ENCODE measurements at regions not wholly inside any gene's neighbourhood (a gene's known extent, or its start where the extent isn't known, plus 50 kb on each side); places are given as distances from the start of the nearest gene placed in this dataset.
A peak's percentile ranks its signal among the peaks of the same experiment; 100 is the strongest.

- no peak overlapping the region for H3K27ac ChIP-seq (ENCODE audit: low read depth, low read length)
- H3K36me3 ChIP-seq (ENCODE audit: control insufficient read depth, insufficient read depth, low read length) = no peaks in the 10 kb centered on the region
- H3K4me3 ChIP-seq (ENCODE audit: low read depth, low read length) = no peak overlapping the region
- H3K27me3 ChIP-seq (ENCODE audit: control insufficient read depth, insufficient read depth, low read length) = no peaks in the 10 kb centered on the region
- peaks cover 4% of the 10 kb centered on the region for H3K4me1 ChIP-seq (ENCODE audit: control insufficient read depth, insufficient read depth, low read length)
- no peaks in the 10 kb centered on the region for H3K9me3 ChIP-seq (ENCODE audit: control insufficient read depth, insufficient read depth, low read length)
- 100% methylated on average over 1 of the region's 4 CpGs for WGBS (ENCODE audit: insufficient coverage)
- DNase-seq (ENCODE audit: low read depth in 4 of 6, low spot score in 6 of 6) = no peak
Measured at GRCh38 chr1:59089036-59089798, 207.7 kb upstream of the FGGY start.

GRCh38 chr1:59089922-59090457 lies 206.9 kb upstream of the FGGY start:
- H3K9me3 ChIP-seq (ENCODE audit: control insufficient read depth, insufficient read depth, low read length) = no peaks in the 10 kb centered on the region
- H3K4me3 ChIP-seq (ENCODE audit: low read depth, low read length) = no peak overlapping the region
- no peaks in the 10 kb centered on the region for H3K27me3 ChIP-seq (ENCODE audit: control insufficient read depth, insufficient read depth, low read length)
- 92% methylated on average over 2 of the region's 4 CpGs for WGBS (ENCODE audit: insufficient coverage)
- no peaks in the 10 kb centered on the region for H3K36me3 ChIP-seq (ENCODE audit: control insufficient read depth, insufficient read depth, low read length)
- no peaks in the 10 kb centered on the region for H3K4me1 ChIP-seq (ENCODE audit: control insufficient read depth, insufficient read depth, low read length)
- DNase-seq (ENCODE audit: low read depth in 4 of 6, low spot score in 6 of 6) = no peak
- no peak overlapping the region for H3K27ac ChIP-seq (ENCODE audit: low read depth, low read length)

- H3K36me3 ChIP-seq (ENCODE audit: control insufficient read depth, insufficient read depth, low read length) = no peaks in the 10 kb centered on the region
- no peaks in the 10 kb centered on the region for H3K4me1 ChIP-seq (ENCODE audit: control insufficient read depth, insufficient read depth, low read length)
- H3K4me3 ChIP-seq (ENCODE audit: low read depth, low read length) = no peak overlapping the region
- H3K27me3 ChIP-seq (ENCODE audit: control insufficient read depth, insufficient read depth, low read length) = no peaks in the 10 kb centered on the region
- no peaks in the 10 kb centered on the region for H3K9me3 ChIP-seq (ENCODE audit: control insufficient read depth, insufficient read depth, low read length)
- DNase-seq (ENCODE audit: low read depth in 4 of 6, low spot score in 6 of 6) = no peak
- no peak overlapping the region for H3K27ac ChIP-seq (ENCODE audit: low read depth, low read length)
- WGBS (ENCODE audit: insufficient coverage) = 100% methylated on average over 2 of the region's 3 CpGs
Measured at GRCh38 chr1:59092126-59092525, 204.8 kb upstream of the FGGY start.

- Histone ChIP-seq H3K36me3 (ENCODE audit: control insufficient read depth, insufficient read depth, low read length) (no peaks in the 10 kb centered on the region), H3K27me3 (ENCODE audit: control insufficient read depth, insufficient read depth, low read length) (no peaks in the 10 kb centered on the region), H3K4me3 (ENCODE audit: low read depth, low read length) (no peak overlapping the region), H3K4me1 (ENCODE audit: control insufficient read depth, insufficient read depth, low read length) (no peaks in the 10 kb centered on the region), H3K9me3 (ENCODE audit: control insufficient read depth, insufficient read depth, low read length) (no peaks in the 10 kb centered on the region), H3K27ac (ENCODE audit: low read depth, low read length) (no peak overlapping the region)
- WGBS (ENCODE audit: insufficient coverage) = 100% methylated on average over 3 of the region's 4 CpGs
- no peak for DNase-seq (ENCODE audit: low read depth in 4 of 6, low spot score in 6 of 6)
Measured at GRCh38 chr1:59094001-59094400, 202.9 kb upstream of the FGGY start.

- H3K4me3 ChIP-seq (ENCODE audit: low read depth, low read length) = no peak overlapping the region
- no peak for DNase-seq (ENCODE audit: low read depth in 4 of 6, low spot score in 6 of 6)
- WGBS (ENCODE audit: insufficient coverage) = 82% methylated on average over 5 of the region's 8 CpGs
Measured at GRCh38 chr1:59096501-59096900, 200.4 kb upstream of the FGGY start.

GRCh38 chr1:59098655-59099054 lies 198.2 kb upstream of the FGGY start:
- no peak overlapping the region for H3K27ac ChIP-seq (ENCODE audit: low read depth, low read length)
- 60% methylated on average over 1 of the region's 2 CpGs for WGBS (ENCODE audit: insufficient coverage)

More at GRCh38 chr1:59096501-59096900, 200.4 kb upstream of the FGGY start:
- Histone ChIP-seq H3K9me3 (ENCODE audit: control insufficient read depth, insufficient read depth, low read length) (no peaks in the 10 kb centered on the region), H3K36me3 (ENCODE audit: control insufficient read depth, insufficient read depth, low read length) (no peaks in the 10 kb centered on the region), H3K27me3 (ENCODE audit: control insufficient read depth, insufficient read depth, low read length) (no peaks in the 10 kb centered on the region), H3K27ac (ENCODE audit: low read depth, low read length) (no peak overlapping the region), H3K4me1 (ENCODE audit: control insufficient read depth, insufficient read depth, low read length) (no peaks in the 10 kb centered on the region)

GRCh38 chr1:59100708-59101374 lies 196.1 kb upstream of the FGGY start:
- H3K36me3 ChIP-seq (ENCODE audit: control insufficient read depth, insufficient read depth, low read length) = no peaks in the 10 kb centered on the region
- H3K27me3 ChIP-seq (ENCODE audit: control insufficient read depth, insufficient read depth, low read length) = no peaks in the 10 kb centered on the region
- WGBS (ENCODE audit: insufficient coverage) = no CpG with 5 or more reads among the region's 1 CpG
- H3K4me3 ChIP-seq (ENCODE audit: low read depth, low read length) = no peak overlapping the region
- H3K4me1 ChIP-seq (ENCODE audit: control insufficient read depth, insufficient read depth, low read length) = no peaks in the 10 kb centered on the region
- no peaks in the 10 kb centered on the region for H3K9me3 ChIP-seq (ENCODE audit: control insufficient read depth, insufficient read depth, low read length)
- no peak for DNase-seq (ENCODE audit: low read depth in 4 of 6, low spot score in 6 of 6)
- H3K27ac ChIP-seq (ENCODE audit: low read depth, low read length) = no peak overlapping the region

More at GRCh38 chr1:59098655-59099054, 198.2 kb upstream of the FGGY start:
- Histone ChIP-seq H3K27me3 (ENCODE audit: control insufficient read depth, insufficient read depth, low read length) (no peaks in the 10 kb centered on the region), H3K36me3 (ENCODE audit: control insufficient read depth, insufficient read depth, low read length) (no peaks in the 10 kb centered on the region), H3K9me3 (ENCODE audit: control insufficient read depth, insufficient read depth, low read length) (no peaks in the 10 kb centered on the region), H3K4me1 (ENCODE audit: control insufficient read depth, insufficient read depth, low read length) (no peaks in the 10 kb centered on the region), H3K4me3 (ENCODE audit: low read depth, low read length) (no peak overlapping the region)
- peak in 1 of 6 donors; percentile 29 for DNase-seq (ENCODE audit: low read depth in 4 of 6, low spot score in 6 of 6)

- Histone ChIP-seq H3K4me1 (ENCODE audit: control insufficient read depth, insufficient read depth, low read length) (no peaks in the 10 kb centered on the region), H3K27me3 (ENCODE audit: control insufficient read depth, insufficient read depth, low read length) (no peaks in the 10 kb centered on the region), H3K9me3 (ENCODE audit: control insufficient read depth, insufficient read depth, low read length) (no peaks in the 10 kb centered on the region), H3K27ac (ENCODE audit: low read depth, low read length) (no peak overlapping the region), H3K36me3 (ENCODE audit: control insufficient read depth, insufficient read depth, low read length) (no peaks in the 10 kb centered on the region), H3K4me3 (ENCODE audit: low read depth, low read length) (no peak overlapping the region)
- no peak for DNase-seq (ENCODE audit: low read depth in 4 of 6, low spot score in 6 of 6)
- 100% methylated on average over 1 of the region's 2 CpGs for WGBS (ENCODE audit: insufficient coverage)
Measured at GRCh38 chr1:59101518-59101917, 195.4 kb upstream of the FGGY start.

- WGBS (ENCODE audit: insufficient coverage) = 100% methylated on average over 1 of the region's 4 CpGs
- H3K27ac ChIP-seq (ENCODE audit: low read depth, low read length) = no peak overlapping the region
Measured at GRCh38 chr1:59103457-59103856, 193.4 kb upstream of the FGGY start.

More at GRCh38 chr1:59103457-59103856, 193.4 kb upstream of the FGGY start:
- H3K27me3 ChIP-seq (ENCODE audit: control insufficient read depth, insufficient read depth, low read length) = no peaks in the 10 kb centered on the region
- DNase-seq (ENCODE audit: low read depth in 4 of 6, low spot score in 6 of 6) = no peak
- H3K36me3 ChIP-seq (ENCODE audit: control insufficient read depth, insufficient read depth, low read length) = no peaks in the 10 kb centered on the region
- H3K4me3 ChIP-seq (ENCODE audit: low read depth, low read length) = no peak overlapping the region
- peaks cover 4% of the 10 kb centered on the region for H3K4me1 ChIP-seq (ENCODE audit: control insufficient read depth, insufficient read depth, low read length)
- H3K9me3 ChIP-seq (ENCODE audit: control insufficient read depth, insufficient read depth, low read length) = no peaks in the 10 kb centered on the region
